HG03025 (cell line): ENCODE measurements at regions not wholly inside any gene's neighbourhood (a gene's known extent, or its start where the extent isn't known, plus 50 kb on each side); places are given as distances from the start of the nearest gene placed in this dataset.
"Not testable (repeated sequence)": the region's sequence is repeated elsewhere in the genome, so short reads cannot be mapped to it uniquely, and the experiment has no call there.

Source experiments
- ATAC-seq: cut with Tn5 transposase; IDR thresholded peaks from one replicate; pipeline ENCODE4 v1.9.1; 2021; ENCODE audit warnings: mild to moderate bottlenecking, moderate library complexity; ENCODE audit not compliant: unreplicated experiment, low FRiP score

DNA sequence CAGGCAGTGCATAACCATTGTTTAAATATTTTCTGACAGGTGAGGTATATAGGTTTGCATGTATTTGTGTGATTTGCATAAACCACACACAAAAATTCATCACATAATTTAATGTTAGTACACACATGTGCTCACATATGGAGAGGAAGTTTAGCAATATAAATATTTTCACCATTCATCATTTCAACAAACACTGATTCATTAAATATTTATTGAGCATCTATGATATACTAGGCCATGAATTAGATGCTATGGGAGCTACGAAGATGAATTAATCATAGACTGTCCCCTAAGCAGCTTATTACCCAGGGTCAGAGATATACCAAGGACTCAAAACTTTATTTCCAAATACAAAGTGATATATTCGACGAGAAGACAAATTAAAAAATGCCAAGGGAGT is 311.6 kb upstream of the PIK3C3 start:
- ATAC-seq = no peak

DNA sequence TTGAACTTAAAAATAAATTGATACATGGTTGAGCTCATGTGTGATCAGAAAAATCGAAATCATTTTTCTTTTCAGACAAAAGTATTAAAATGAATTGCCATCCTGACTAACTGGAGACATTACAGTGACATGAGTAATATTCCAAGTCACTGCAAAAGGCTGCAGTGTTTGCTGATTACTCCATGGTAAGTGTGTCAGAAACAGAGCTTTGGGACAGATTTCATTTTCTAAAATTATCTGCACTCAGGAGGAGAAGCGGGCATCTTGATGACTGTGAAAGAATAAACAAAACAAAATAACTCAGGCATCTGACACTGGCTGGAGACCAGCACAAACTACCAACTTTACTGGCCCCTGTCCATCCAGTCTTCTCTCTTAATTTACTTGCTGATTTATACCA is 312.3 kb upstream of the PIK3C3 start:
- ATAC-seq = no peak

GRCh38 chr18:41639218-41639617 is 315.8 kb upstream of the PIK3C3 start:
- ATAC-seq = no peak

DNA sequence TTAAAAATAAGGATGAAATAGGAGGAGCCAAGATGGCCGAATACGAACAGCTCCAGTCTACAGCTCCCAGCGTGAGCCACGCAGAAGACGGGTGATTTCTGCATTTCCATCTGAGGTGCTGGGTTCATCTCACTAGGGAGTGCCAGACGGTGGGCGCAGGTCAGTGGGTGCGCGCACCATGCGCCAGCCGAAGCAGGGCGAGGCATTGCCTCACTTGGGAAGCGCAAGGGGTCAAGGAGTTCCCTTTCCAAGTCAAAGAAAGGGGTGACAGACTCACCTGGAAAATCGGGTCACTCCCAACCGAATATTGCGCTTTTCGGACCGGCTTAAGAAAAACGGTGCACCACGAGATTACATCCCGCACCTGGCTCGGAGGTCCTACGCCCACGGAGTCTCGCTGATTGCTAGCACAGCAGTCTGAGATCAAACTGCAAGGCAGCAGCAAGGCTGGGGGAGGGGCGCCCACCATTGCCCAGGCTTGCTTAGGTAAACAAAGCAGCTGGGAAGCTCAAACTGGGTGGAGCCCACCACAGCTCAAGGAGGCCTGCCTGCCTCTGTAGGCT is 323.2 kb upstream of the PIK3C3 start:
- ATAC-seq = not testable (repeated sequence)

DNA sequence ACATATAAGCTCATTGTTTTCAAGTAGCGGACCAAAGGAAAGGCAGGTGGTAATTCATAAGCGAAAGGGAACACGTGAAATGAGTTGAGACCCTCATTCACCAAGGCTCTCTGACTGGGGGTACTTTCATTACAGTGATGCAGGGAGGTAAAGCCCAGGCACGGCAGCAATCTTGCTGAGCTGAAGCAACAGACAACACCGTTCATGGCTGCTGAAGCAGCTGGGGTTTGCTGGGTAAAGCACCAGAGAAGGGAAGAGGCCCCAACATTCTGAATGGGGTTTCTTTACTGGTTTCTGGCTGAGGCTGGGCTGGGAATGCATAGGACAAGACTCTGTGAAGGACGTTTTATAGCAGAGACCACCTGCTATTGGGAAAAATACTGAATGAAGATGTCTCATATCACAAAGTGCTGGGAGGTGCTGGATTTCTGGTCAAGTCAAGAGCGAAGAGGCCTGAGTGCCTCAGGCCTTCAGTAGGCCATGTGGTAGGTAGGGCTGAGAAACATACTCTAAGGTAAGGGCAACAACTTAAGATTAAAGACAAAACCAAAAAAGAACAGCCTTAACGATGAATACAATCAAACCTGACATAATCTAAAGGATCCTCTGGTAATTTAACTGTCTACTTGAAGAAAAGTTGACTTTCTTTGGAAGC is 324.7 kb upstream of the PIK3C3 start:
- no peak for ATAC-seq

DNA sequence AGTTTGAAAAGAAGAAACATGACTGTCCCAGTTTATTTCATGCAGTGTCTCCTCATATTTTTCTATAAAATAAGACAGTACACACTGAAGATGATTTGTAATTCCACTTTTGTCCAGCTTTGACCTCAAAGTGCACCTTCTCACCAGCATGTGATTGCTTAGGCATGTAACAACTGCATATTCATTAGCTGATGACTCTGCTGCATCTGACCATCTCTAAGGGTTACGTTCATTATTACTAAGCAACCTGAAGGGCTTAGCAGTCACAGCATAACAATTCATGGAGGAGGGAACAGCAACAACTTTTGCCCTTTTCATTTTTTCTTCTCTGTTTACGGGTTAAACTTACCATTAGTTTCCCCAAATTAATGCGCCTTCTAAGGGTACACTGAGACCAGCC is 330.6 kb upstream of the PIK3C3 start:
- no peak for ATAC-seq

GRCh38 chr18:41621177-41621576 is 333.9 kb upstream of the PIK3C3 start:
- no peak for ATAC-seq

DNA sequence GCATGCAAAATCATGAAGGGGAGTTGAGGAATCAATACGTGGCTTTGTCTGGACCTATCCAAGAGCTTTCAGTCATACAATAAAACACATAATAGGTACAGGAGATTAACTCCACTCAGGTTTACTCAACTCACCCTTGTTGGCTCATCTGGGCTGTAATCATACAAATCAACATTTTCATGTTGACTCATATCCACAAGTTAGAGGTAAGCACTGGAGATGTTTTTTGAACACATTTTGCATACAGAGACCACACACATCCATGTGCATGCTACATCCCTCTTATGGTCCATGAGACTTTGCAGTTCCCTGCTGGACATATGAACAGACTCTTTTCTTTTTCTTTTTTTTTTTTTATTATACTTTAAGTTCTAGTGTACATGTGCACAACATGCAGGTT is 336.9 kb upstream of the PIK3C3 start:
- ATAC-seq = no peak

DNA sequence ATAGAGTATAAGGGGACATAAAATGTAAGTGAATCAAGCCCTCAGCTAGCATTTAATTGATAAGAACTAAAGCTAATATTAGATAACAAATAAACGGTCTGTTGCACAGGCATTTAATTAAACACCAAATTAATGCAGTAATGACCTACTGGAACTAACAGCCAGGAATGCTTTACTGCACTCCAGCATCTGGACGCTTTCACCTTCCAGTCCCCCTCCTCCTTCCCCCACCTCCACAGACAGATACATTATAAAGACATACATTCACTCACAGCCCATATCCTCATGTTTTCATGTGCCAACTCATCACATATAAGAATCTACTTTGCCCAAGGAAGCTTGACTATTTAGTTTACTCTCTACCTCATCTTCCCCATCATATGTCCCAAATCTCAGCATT is 337.4 kb upstream of the PIK3C3 start:
- no peak for ATAC-seq

DNA sequence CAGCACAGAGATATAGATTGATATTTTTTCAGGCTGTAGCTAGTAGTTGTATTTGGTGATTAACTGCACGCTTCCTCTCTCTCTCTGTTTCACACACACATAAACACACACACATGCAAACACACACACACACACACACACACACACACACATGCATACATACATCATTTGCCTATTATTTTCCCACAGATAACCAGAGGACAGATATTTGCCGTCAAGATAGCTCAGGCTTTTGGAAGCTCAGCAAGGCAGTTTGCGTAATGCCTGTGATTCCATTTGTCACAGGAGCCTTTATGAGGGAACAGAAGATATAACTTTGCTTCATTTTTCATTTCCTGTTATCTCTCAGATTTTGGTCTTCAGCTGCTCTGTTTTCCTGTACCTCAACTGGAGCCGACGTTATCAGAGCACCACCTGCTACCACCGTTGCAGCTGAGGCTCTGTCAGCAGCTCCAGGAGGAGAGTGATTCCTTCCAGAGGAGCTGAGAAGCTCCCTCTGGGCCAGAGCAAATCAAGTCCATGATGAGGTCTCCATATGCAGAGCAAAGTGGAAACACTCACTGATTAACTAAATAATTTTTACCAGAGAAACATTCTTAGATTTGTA is 341.9 kb upstream of the PIK3C3 start:
- ATAC-seq = no peak

DNA sequence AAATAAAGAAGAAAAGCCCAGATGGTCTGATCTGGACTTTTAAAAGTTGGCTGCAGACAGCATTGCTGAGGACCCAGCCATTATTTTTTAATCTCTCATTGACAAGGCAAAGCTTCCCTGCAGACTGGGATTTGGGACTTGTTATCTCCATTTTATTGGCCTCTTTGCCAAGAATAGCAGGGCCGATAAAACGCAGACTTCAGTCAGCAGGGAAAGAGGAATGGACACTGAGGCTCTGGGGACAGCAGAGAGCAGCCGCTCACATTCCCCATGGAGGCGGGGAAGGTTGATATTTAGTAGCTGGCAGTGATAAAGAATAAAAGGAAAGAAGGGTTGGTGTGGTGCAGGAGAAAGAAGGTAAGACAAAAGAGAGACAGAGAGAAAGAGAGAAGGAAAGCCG is 350.1 kb upstream of the PIK3C3 start:
- ATAC-seq = no peak

- no peak for ATAC-seq
These were observed 353.0 kb upstream of the PIK3C3 start for GRCh38 chr18:41602034-41602433.

- no peak for ATAC-seq
These were observed 354.2 kb upstream of the PIK3C3 start for GRCh38 chr18:41600693-41601391.

DNA sequence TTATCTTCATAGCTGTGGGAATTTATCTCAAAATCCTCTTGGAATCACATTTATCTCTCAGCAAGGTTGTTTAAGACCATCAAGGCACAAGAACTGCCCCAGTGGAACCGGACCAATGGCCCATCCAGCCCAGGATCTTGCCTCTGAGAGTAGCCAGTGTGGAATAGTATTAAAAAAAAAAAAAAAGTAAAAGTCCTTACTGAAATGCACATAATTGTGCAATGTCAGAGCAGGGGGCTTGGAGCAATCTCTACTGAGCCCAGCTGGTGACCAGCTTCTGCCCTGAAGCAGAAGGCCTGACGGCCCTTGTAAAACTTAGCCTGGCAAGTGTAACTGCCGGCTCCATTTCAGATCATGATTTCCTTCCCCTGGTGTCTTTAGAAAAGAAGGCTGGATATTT is 355.6 kb upstream of the PIK3C3 start:
- no peak for ATAC-seq

DNA sequence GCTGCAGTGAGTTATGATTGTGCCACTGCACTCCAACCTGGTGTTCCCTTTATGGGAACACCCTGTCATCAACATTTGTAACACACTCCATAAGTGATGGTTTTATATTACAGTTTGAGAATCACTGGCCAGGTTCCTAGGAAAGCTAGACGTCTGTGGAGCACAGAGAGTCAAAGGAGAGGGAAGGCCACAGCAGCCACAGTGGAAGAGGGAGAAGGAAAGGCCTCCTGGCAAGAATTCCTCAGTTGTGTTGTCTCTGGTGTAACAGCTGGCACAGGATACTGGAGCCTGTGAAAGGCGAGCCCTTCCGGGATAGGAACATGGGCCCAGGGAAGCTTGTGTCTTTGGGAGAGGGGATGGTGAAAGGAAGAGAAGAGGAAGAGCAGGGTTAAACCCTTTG is 360.5 kb upstream of the PIK3C3 start:
- no peak for ATAC-seq

DNA sequence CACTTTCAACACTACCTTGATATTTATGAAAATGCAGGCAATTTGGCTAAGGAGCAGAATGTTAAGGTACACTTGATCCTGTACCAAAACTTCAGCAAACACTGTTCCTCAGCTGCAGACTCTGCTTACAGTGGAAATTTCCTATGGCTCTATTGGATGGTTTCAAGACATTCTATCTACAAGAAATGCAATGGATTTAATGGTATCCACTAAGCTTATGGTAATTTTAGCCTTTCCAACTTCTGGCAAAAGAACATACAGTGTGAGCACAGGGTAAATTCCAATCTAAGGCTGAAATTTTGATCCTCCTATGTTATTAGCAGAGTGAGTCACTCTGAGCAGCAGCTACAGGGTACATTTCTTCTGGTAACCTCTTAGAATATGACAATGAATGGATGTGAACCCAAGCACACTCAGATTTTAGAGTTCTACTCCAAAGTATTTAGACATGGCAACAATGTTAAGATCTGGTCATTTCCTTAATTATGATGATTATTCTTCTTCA is 361.8 kb upstream of the PIK3C3 start:
- no peak for ATAC-seq

DNA sequence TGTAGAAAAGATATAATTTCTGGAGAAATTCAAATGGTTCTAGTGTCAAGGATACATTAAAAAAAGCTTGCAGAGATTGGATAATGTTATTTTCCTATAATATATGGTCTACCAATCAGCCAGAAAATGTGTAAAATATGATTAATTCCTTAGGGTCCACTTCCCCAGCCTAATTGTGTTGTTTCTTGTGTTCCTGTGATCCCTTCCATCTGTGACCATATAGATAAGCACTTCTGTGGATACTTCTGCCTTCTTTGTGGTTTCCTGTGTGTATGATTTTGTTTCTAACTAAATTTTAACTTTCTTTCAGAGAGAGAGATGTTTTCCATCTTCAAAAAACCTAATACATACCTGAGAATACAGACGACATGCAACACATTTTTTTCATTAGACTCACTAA is 367.1 kb upstream of the PIK3C3 start:
- ATAC-seq = no peak

GRCh38 chr18:41585512-41585911 is 369.5 kb upstream of the PIK3C3 start:
- ATAC-seq = no peak

GRCh38 chr18:41579185-41579584 is 375.8 kb upstream of the PIK3C3 start:
- no peak for ATAC-seq

GRCh38 chr18:41577529-41577928 is 377.5 kb upstream of the PIK3C3 start:
- ATAC-seq = no peak

DNA sequence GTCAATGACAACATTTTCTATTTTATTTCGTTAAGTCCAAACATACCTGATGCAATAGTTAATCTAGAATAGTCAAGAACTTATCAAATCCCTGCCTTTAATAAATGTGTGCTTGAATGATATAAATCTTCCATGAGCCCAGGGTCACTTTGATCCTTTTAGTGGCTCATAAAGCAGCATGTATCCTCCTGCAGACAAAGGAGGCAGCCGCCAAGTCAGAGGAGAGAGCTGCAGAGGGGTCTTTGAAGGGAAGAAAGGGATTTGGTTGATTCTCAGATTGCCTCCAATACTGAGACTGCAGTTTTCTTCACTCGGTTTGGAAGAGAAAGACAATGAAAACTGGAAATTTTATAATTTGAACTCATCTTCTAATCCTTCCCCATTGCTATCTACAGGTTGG is 378.4 kb upstream of the PIK3C3 start:
- no peak for ATAC-seq

- ATAC-seq = no peak
These were observed 385.2 kb upstream of the PIK3C3 start for GRCh38 chr18:41569867-41570266.
